ENCODE measurements at regions not wholly inside any gene's neighbourhood (a gene's known extent, or its start where the extent isn't known, plus 50 kb on each side); places are given as distances from the start of the nearest gene placed in this dataset.

DNA sequence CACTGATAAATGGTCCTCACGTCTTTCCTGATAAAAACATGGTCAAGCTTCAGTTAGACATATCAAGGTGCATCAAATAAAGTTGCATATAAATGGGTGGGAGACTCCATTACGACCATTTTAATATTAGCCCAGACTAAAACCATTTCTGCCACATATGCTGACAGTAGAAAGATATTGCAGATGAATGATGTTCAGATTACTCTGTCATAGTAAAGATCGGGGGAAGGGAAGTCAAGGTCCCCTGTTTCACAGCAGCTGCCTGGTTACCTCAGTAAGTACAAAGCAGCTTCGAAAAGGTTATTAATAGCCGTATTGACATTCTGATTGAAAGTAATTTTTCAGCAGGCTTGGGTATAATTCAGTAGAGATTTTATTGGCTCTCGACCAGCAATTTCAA is 927.7 kb upstream of the CDH2 start:
- no peak for DNase-seq

DNA sequence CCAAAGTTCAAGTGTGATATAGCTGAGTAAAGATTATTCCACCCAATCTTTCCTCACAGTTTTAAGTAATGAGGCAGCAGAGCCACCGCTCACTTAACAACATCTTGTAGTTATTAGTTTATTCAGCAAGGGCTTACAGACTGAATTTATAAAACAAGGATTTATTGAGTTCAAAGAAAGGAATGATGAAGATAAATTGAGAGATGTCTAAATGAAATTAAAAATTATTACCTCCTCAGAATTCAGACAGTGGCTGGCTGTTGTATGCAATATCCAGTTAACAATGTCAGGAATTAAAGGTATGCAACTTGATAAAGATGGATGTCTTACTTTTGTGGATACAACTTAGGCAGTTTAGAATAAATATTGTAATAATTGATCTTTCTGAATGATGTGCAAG is 927.3 kb upstream of the CDH2 start:
- DNase-seq, result no peak

DNA sequence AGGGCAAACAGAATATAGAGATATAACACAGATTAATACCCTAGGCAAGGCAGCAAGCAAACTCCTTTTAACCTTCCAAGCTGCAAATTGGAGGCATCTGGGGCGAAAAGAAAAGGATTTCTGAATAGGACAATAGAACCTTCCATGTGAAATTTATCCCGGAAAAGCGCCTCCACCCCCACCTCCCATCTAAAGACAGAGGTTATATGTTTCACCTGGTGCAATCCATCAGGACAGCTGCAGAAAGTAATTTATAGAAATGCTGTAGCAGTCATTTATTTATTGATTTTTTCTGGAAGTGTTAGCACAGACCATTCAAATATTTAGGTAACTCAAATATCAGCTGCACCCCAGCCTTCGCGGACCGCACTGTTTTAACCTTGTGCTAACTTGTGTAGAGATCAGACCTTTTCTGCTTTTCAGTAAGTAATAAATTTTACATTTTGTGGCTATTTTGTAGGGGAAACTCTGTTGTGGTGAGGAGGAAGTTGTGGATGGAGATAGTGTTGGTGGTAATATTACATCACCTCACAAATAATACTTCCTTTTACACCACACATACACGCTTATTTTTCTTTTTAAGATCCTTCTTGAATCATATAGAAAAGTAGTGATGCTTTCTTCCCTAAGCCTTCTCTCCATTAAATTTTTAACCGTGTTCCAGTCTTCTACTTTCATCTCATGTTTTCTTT is 919.3 kb upstream of the CDH2 start:
- no peak for DNase-seq

DNA sequence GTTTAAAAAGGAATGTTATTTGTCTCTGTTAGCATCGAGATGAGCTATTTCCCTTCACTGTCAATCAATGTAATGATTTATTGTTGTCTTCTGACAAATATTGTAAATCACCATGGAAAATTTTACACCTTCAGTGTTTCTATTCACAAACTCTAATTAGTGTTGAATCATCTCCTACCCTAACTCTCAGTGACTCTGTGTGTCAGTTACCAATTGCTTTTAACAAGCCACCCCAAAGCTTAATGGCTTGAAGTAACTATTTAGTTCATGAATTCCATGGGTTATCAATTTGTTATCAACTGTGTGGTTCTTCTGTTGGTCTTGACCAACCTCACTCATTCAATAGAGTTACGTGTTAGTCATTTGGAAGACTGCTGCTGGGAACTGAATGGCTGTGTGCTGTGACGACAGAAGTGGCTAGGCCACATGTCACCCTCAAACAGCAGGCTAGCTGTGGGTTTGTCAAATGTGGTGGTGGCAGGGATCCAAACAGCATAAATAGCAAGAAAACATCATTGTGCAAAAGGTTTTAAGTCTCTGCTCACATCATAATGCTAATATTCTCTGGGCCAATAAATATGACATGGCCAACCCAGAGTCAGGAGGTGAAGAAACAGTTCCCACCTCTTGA is 910.8 kb upstream of the CDH2 start:
- DNase-seq, result no peak

DNA sequence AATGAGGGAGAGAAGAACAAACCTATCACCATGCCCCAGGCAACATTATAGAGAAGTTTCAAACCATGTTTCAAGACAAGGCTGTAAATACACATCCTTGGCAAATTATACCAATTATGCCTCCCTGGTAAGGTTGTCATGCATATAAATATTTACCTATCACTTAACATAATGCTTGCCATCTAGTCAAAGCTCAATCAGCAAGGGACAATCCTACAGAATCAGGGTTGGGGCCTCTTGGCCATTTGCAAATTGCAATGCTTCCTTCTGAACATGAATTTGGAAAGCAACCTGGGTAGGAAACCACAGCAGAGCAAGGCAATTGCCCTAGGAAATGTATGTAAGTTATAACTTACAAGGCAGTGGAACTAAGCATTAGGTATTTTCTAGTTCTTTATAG is 907.2 kb upstream of the CDH2 start:
- DNase-seq, result no peak

DNA sequence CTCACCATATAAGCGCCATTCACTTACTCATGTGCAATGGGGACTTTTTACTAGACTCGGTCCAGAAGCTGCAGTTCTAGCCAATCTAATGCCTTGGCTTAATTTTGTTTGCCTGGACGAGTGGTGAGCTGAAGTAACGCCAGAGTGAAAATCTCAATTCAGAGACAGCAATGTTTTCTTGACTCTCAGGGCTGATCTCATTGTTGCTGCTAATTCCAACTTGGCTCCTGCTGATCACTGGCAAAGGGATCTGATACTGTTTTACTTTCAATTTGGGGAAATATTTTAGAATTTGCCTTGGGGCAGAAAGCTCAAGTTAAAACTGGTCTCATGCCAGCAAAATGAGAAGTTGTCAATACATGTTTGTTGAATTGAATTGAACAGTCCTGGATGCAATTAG is 906.6 kb upstream of the CDH2 start:
- peak; percentile 3 for DNase-seq

DNA sequence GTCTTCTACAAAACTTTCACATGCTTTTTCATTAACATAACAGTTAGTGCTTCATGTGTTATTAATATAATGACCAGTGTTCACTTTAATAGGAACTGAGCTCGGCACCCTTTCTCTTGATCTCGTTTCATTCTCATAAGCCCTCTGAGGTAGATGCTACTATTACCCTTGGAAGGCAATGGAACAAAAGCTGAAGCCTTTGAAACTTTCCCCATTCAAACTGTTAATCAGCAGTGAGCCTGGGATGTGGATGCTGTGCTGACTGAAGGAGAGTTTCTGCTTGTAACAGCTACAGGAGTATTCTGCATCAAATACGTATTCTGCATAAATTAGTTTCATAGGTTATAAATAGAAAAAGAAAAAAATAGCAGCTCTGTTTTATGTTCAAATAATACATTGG is 904.0 kb upstream of the CDH2 start:
- DNase-seq, result no peak

DNA sequence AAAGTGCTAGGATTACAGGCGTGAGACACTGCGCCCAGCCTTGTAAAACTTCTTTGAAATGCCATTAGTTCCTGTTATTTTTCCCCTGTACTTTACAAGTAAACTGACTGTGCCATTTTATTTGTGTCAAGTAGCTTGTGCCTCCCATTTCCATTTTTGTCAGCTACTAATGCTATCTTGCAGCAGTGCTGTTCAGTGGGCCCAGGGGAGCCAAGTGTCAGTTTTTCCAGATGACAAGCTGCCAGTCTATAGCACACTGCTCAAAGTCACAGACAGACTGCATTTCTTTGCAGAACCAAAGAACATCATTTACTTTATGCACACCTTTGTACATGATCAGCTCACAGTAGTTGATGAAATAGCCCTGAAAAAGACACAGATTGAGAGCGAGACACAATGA is 901.3 kb upstream of the CDH2 start:
- no peak for DNase-seq

DNA sequence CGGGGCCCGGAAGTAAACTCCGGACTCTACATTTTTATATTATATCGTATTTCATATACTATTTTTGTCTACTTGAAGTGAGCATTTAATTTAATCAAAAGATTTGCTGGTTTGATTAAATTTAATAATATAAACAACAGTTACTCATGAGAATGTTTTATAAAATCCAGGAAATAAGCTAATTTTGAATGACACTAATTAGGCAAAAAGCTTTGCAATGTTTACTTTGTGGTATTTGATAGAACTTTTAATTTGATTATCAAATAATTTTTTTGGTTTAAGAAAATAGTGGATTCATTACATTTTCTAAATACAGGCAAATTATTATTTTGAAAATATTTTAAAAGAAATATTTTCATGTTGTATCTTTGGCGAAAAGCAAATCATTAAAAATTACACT is 900.4 kb upstream of the CDH2 start:
- no peak for DNase-seq

DNA sequence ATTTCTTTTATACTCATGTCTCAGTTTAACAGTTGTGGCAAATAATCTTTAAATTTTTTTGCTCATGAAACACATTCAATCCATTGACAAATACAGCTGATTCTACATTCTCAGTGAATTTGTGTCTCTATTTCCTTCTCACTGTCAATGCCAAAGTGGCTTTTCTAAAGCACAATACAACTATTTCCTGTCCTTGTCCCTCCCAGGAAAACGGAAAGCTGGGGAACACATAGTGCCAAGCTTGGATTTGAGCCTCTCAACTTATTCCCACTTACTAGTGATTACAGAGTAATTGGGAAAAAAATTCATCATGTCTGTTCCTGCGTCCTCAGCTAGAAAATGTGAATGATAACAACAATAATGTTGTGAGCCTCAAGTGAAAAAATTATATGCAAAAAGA is 899.7 kb upstream of the CDH2 start:
- no peak for DNase-seq

DNA sequence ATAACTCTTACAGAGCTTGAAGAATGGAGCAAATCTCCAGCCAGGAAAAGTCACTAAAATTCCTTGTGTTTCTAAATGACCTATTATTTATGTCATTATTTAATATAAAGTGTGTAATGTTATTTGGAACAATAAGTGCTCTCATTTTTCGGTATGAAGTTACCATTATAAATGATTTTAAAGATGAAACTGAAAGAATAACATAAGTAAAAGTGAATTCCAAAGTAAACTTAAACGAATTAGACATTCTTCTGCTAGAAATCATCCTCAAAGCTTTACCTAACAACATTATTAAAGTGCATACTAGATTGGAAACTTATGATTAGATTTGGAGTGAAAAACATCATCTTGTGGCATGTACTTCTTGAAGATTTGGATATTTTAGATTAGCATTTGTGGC is 897.2 kb upstream of the CDH2 start:
- DNase-seq, result no peak

DNA sequence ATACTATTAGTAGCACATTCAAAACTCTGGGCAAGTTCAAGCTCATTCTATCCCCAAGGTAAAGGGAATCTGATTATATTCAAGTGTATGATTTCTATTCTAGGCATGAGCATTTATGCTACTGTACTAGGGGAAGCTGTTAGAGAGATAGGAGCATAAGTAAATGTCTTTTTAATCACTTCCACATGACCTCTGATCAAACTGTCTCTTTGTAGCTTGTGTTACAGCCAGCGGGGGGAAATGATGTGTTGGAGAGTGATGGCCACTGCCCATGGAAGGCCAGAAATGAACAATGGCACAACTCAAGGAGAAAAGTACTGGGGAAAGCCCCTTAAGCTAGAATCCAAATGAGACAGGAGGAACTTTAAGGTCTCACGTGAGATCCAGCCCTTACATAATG is 894.9 kb upstream of the CDH2 start:
- no peak for DNase-seq

DNA sequence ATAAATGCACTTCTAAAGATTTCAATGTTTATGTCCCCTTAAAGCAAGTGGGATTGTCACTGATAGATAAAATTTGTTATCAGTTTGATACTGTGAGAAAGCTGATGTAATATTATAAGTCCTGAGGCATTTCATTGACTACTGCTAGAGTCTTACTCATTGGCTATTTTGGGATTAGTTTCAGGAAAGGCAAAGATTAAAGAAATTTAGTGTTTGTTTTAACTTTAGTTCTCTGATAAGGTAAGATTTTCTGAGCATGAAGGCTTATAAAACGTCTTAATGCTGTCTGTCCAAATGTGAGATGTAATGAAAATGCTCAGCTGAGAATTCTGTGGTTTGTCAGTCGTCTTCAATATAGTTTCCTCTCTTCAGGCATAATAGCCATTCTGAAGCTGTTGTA is 886.4 kb upstream of the CDH2 start:
- DNase-seq, result no peak

DNA sequence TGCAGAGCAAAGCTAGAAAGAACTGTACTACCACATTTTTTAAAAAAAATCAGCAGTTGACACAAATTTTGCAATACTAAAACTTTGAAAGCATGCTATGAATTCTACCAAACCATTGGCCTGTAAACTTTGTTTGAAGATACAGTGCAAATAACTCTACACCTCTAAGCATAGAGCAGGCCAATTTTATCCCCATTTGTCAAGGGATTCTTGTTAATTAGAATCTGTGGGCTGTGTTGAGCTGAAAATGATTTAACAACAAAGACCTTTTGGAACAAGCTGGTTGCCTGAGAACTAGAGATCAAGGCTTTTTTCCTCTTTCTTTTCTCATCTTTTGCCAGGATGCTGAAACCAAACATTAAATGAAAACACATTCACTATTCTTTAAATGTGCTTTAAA is 886.0 kb upstream of the CDH2 start:
- no peak for DNase-seq

DNA sequence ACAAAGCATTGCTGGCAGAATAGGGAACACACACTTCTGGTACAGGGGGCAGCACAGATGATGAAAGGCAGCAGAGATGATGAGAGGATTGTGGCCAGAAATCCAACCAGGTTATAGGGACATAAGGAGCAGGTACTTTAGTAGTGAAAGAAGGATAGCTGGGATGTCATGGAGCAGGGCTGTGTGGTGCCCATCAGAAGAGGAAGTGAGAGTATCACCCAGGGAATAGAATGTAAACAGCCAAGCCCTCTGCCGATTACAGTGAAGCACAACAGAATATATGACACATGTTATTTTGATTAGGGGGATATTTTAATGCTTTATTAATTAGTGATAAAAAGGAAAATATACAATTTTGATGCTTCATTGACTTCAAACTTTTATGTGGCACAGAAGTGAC is 883.4 kb upstream of the CDH2 start:
- DNase-seq, result no peak

DNA sequence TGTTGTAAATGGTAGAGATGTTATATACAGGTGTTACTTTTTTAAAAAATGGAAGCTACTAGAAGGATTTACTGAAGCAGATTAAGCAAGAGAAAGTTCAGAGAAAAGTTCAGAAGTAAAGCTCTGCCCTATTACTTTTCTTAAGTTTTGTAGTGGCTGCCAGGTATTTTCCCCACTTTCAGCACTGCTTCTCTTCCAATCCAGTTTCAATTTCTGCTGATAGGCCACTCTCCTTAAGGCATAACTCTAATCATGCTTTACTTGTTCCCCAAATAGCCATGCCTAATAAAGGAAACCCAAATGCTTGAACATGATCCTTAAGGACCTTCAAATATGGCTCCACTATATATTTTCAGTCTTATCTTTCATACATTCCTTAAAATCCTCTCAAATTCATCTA is 880.8 kb upstream of the CDH2 start:
- DNase-seq, result no peak

DNA sequence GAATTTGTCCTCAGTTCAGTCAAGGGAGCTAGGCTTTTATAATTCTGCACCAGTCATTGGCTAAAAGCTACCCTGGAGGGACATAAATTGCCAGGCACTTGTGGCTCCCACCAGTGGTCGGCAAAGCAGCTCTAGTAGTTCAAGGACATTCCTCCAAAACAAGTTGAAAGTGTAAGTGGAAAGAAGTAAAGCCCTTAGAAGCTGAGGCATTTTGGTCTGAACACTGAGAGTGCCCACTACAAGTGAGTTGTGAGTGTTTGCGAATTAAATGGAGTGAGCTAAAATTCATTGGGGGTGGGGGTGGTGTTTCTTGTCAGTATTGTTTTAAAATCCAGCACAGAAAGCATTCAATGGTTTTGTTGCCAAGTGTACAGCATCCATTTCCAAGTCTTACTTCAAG is 879.9 kb upstream of the CDH2 start:
- DNase-seq, result no peak

DNA sequence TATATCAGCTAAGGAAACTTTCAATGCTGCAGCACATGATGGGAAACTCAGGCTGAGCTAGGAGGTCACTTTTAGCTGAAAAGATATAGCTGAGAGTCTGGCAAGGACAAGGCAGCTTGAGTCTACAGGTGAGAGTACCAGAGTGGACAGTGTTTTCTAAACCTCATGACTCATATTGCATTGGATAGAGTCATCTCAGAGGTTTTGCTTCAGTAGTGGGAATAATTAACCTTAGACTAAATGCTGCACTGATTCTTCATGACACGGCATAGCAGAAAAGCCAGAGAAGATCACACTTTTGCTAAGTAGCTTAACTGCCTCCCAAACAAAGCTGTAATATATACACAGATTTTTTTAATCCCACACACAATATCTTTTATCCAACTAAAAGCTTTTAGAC is 865.0 kb upstream of the CDH2 start:
- DNase-seq, result no peak

DNA sequence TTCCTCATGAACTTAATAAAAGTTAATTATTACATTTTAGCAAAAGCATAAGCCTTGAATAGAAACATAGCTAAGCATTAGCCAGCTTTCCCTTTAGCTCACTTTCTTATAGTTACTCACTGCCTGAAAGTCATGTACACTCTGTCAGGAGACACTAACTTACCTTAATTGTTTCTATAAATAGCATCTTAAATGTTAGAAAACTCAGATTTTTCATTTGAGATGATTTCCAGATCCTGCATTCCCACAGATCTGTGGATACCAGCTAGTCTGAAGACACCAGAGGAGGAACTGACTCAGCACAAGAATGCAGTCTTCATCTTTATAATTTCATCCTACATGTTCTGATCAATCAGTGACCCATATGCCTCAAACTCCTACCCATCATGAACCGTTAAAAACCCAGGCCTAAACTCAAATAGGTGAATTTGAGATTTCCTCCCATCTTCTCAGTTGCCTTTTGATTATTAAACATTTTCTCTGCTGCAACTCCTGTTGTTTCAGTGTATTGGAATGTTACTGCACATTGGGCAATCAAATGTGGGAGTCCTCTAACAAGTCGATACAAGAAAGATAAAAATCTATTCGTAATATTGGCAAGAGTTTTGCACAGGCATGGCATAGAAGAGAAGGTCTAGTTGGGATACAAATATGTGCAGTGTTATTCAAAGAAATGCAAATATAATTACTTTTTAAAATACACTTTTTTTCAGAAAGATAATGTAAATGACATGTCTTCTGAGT is 857.4 kb upstream of the CDH2 start:
- DNase-seq, result no peak

DNA sequence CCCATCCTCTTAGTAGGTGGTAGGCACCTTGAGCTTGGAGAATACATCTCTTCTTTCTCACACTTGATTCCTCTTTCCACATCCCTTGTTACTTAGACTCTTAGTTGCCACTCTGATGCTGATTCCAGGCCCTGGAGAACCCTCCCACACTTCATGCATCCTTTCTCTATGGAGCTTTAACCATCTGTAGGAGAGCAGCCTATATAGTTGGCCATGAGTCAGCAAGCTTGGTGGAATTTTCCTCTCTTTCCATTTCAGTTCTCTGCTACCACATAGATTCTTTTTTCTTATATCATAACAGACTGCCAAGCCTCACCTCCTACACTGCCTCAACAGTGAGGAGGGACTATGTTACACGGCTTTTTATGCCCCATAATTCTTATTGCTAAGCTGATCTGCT is 851.6 kb upstream of the CDH2 start:
- no peak for DNase-seq

DNA sequence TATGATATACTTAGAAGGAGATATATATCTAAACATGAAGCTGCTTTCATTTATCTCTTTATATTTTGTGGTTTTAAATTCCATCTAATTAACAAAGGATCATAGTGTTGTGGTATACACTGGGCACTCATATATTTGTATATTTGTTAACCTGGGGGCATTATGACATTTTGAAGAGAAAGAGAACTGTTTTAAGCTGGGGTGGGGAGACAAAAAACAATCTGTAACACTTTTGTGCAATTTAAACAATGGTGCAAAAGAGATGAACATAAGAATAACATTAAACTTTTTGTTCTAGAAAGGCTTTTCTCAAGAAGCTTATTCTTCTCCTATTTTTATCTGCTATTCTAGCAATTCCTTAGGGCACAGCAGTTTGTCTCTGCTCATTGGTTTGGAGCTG is 842.0 kb upstream of the CDH2 start:
- no peak for DNase-seq

DNA sequence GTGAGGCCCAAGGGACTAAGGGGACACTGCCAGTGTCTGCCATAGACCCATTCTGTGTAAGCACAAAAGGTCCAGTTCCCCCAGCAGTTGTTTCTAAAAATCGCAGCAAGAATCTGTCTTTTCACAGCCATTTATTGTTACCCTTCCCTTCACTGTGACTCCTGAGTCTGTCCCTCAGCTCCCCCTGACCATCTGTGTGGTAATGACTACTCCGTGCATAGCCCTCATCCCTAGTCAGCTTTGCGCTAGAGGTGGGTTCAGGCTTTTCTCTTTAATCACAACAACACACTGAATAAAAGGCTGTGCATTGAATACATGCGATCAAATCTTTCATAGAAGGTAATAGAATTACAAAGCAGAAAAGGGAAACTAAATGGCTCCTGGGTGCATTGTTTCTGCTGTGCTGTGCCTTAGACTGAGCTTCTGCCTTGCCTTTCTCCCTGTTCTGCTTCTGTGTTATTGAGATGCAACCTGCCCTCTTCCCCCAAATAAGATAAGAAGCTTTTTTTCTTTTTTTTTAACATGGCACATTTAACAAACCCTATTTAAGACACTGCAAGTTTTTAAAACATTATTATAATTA is 836.0 kb upstream of the CDH2 start:
- DNase-seq, result no peak

DNA sequence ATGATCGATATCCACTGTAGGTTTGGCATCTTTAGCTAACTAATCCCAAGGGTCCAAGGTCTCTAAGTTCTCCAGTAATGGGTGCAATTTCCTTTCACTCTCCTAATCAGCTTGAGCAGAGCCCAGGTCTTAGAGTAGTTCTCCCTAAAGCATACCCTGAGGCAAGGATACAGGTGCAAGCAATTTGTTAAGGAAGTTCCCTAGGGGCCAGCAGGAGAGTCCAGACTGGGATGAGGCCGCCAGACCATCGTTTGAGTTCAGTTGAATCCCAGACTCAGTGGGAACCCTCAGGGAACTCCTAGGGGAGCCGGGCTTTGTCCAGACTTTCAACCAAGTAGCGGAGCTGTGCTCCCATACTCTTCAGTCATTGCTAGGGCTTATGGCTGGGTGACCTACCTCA is 835.4 kb upstream of the CDH2 start:
- DNase-seq, result no peak

DNA sequence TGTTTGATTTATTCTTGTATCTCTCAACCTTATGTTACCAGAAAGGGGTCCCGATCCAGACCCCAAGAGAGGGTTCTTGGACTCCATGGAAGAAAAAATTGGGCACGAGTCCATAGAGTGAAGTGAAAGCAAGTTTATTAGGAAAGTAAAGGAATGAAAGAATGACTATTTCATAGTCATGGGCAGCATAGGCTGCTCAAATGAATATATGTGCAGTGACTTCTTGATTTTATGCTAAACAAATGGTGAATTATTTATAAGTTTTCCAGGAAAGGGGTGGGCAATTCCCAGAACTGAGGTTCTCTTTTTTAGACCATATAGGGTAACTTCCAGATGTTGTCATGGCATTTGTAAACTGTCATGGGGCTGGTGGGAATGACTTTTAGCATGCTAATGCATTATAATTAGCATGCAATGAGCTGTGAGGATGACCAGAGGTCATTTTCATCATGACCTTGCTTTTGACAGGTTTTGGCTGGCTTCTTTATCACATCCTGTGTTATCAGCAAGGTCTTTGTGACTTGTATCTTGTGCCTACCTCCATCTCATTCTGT is 832.4 kb upstream of the CDH2 start:
- DNase-seq, result no peak

Data from HCEC 1CT (cell line).